DND-41 (cell line): ENCODE measurements at regions not wholly inside any gene's neighbourhood (a gene's known extent, or its start where the extent isn't known, plus 50 kb on each side); places are given as distances from the start of the nearest gene placed in this dataset.

Experiments
- EZH2 ChIP-seq: IDR thresholded peaks from 3 replicates; pipeline ENCODE4 v1.6.1; 2012; ENCODE audit warnings: borderline replicate concordance, low read depth, mild to moderate bottlenecking, moderate library complexity, low read length, inconsistent platforms; ENCODE audit not compliant: severe bottlenecking
- TF ChIP-seq, protein P1 (sequence below): IDR thresholded peaks from 2 replicates; pipeline ENCODE4 v1.5.1; 2012; ENCODE audit warnings: borderline replicate concordance, low read length, moderate library complexity, mild to moderate bottlenecking; ENCODE audit not compliant: poor library complexity, severe bottlenecking; ENCODE audit errors: extremely low read depth

DNA sequence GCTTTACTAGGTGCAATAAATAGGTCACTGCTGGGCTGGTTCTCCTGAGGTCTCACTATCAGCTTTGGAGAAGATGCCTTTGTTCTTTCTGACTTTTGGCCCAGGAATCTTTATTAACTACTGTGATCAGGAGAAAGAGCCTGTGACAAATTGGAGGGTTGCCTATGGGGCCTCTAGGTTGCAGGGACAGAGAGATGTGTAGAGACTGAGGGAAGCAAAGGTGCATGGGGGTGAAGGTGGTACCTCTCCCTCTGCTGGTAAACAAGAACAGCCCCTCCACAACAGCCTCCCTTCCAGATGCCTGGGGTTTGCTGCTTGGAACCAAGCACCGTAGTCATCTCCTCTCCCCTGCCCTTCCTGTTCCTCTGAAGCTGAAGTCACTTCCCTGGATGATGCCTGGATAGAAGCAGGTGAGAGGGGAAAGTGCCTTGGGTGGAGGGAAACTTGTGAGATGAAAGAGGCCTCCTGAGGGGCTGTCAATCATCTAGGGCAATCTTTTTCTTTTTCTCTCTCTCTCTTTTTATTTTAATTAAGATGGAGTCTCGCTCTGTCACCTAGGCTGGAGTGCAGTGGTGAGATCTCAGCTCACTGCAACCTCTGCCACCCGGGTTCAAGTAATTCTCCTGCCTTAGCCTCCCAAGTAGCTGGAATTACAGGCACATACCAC is 57.4 kb upstream of the DUSP22 start:
- TF ChIP-seq, protein P1, sequence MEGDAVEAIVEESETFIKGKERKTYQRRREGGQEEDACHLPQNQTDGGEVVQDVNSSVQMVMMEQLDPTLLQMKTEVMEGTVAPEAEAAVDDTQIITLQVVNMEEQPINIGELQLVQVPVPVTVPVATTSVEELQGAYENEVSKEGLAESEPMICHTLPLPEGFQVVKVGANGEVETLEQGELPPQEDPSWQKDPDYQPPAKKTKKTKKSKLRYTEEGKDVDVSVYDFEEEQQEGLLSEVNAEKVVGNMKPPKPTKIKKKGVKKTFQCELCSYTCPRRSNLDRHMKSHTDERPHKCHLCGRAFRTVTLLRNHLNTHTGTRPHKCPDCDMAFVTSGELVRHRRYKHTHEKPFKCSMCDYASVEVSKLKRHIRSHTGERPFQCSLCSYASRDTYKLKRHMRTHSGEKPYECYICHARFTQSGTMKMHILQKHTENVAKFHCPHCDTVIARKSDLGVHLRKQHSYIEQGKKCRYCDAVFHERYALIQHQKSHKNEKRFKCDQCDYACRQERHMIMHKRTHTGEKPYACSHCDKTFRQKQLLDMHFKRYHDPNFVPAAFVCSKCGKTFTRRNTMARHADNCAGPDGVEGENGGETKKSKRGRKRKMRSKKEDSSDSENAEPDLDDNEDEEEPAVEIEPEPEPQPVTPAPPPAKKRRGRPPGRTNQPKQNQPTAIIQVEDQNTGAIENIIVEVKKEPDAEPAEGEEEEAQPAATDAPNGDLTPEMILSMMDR = no peak
- no peak for TF ChIP-seq EZH2
